Mesenchymal stem cell (in vitro differentiated cells and primary cell): ENCODE measurements at regions not wholly inside any gene's neighbourhood (a gene's known extent, or its start where the extent isn't known, plus 50 kb on each side); places are given as distances from the start of the nearest gene placed in this dataset.
"Not testable (repeated sequence)": the region's sequence is repeated elsewhere in the genome, so short reads cannot be mapped to it uniquely, and the experiment has no call there.

Experiments
- DNase-seq: peaks from one replicate; pipeline ENCODE4 v3.0.0-alpha.2; 2013
- H2AFZ ChIP-seq: one replicate; pipeline ENCODE4 v1.6.1; 2013; ENCODE audit warnings: low read depth, mild to moderate bottlenecking, control low read depth, inconsistent platforms, low read length, moderate library complexity
- H2AK5ac ChIP-seq: 2 replicates; pipeline ENCODE4 v1.6.1; 2013; ENCODE audit warnings: low read length, moderate library complexity, mild to moderate bottlenecking, inconsistent platforms; ENCODE audit not compliant: severe bottlenecking
- H2BK120ac ChIP-seq: one replicate; pipeline ENCODE4 v1.6.1; 2013; ENCODE audit warnings: low read depth, mild to moderate bottlenecking, inconsistent platforms, low read length, moderate library complexity
- H2BK12ac ChIP-seq, 2 experiments: one replicate each; pipeline ENCODE4 v1.6.1; 2013; ENCODE audit warnings: inconsistent platforms in 2 of 2, low read length in 2 of 2, mild to moderate bottlenecking in 2 of 2, moderate library complexity in 2 of 2, control low read depth in 1 of 2
- H2BK15ac ChIP-seq: one replicate; pipeline ENCODE4 v1.6.1; 2013; ENCODE audit warnings: mild to moderate bottlenecking, low read depth, inconsistent platforms; ENCODE audit not compliant: poor library complexity, severe bottlenecking
- H2BK5ac ChIP-seq: 2 replicates; pipeline ENCODE4 v1.6.1; 2013; ENCODE audit warnings: low read depth, mild to moderate bottlenecking, low read length, control low read depth, inconsistent platforms; ENCODE audit not compliant: poor library complexity, severe bottlenecking
- H3K14ac ChIP-seq, 2 experiments: one replicate each; pipeline ENCODE4 v1.6.1; 2013; ENCODE audit warnings: inconsistent platforms in 2 of 2, low read length in 2 of 2, control low read depth in 1 of 2, mild to moderate bottlenecking in 1 of 2, moderate library complexity in 1 of 2
- H3K18ac ChIP-seq, 2 experiments: one replicate each; pipeline ENCODE4 v1.6.1; 2013; ENCODE audit warnings: inconsistent platforms in 2 of 2, low read length in 2 of 2, control low read depth in 1 of 2, low read depth in 1 of 2, mild to moderate bottlenecking in 1 of 2
- H3K23ac ChIP-seq, 2 experiments: one replicate each; pipeline ENCODE4 v1.6.1; 2013; ENCODE audit warnings: inconsistent platforms in 2 of 2, low read length in 2 of 2, mild to moderate bottlenecking in 2 of 2, moderate library complexity in 2 of 2, control low read depth in 1 of 2
- H3K27ac ChIP-seq: 2 replicates; pipeline ENCODE4 v1.5.1; 2013; ENCODE audit warnings: mild to moderate bottlenecking, moderate library complexity, low read length, control low read depth, inconsistent platforms; ENCODE audit not compliant: poor library complexity, severe bottlenecking
- H3K27me3 ChIP-seq, 2 experiments: 2 replicates each; pipeline versions ENCODE4 v1.6.1 to v1.7.0; 2013; ENCODE audit warnings: low read length in 2 of 2, mild to moderate bottlenecking in 2 of 2, moderate library complexity in 2 of 2, control low read depth in 1 of 2, inconsistent platforms in 1 of 2; ENCODE audit not compliant: control insufficient read depth in 1 of 2, insufficient read depth in 1 of 2
- H3K36me3 ChIP-seq, 2 experiments: 2 replicates each; pipeline versions ENCODE4 v1.6.1 to v1.7.0; 2013; ENCODE audit warnings: low read length in 2 of 2, control low read depth in 1 of 2, inconsistent platforms in 1 of 2, low read depth in 1 of 2, mild to moderate bottlenecking in 1 of 2; ENCODE audit not compliant: insufficient read depth in 2 of 2, control insufficient read depth in 1 of 2
- H3K4ac ChIP-seq, 2 experiments: one replicate each; pipeline ENCODE4 v1.6.1; 2013; ENCODE audit warnings: inconsistent platforms in 2 of 2, low read length in 2 of 2, mild to moderate bottlenecking in 2 of 2, moderate library complexity in 2 of 2, control low read depth in 1 of 2, low read depth in 1 of 2
- H3K4me1 ChIP-seq: 2 replicates; pipeline ENCODE4 v1.6.1; 2013; ENCODE audit warnings: low read depth, low read length, control low read depth; ENCODE audit not compliant: control insufficient read depth, insufficient read depth
- H3K4me2 ChIP-seq: 2 replicates; pipeline ENCODE4 v1.6.1; 2013; ENCODE audit warnings: low read length, mild to moderate bottlenecking, inconsistent platforms; ENCODE audit not compliant: poor library complexity, severe bottlenecking
- H3K4me3 ChIP-seq, 2 experiments: 2 replicates each; pipeline versions ENCODE4 v1.5.1 to v1.7.0; 2013; ENCODE audit warnings: low read length in 2 of 2, mild to moderate bottlenecking in 2 of 2, control low read depth in 1 of 2, low read depth in 1 of 2; ENCODE audit not compliant: insufficient read depth in 1 of 2
- H3K79me1 ChIP-seq: replicated peaks from 2 replicates; pipeline ENCODE4 v1.6.1; 2013; ENCODE audit warnings: mild to moderate bottlenecking, control low read depth, low read length, inconsistent platforms; ENCODE audit not compliant: poor library complexity, severe bottlenecking
- H3K9ac ChIP-seq: 2 replicates; pipeline ENCODE4 v1.7.0; 2013; ENCODE audit warnings: mild to moderate bottlenecking, low read length, moderate library complexity
- H3K9me3 ChIP-seq: 2 replicates; pipeline ENCODE4 v1.7.0; 2013; ENCODE audit warnings: mild to moderate bottlenecking, low read length; ENCODE audit not compliant: control insufficient read depth
- H4K8ac ChIP-seq: one replicate; pipeline ENCODE4 v1.6.1; 2013; ENCODE audit warnings: inconsistent platforms, mild to moderate bottlenecking, low read length, moderate library complexity
- H4K91ac ChIP-seq: one replicate; pipeline ENCODE4 v1.6.1; 2013; ENCODE audit warnings: mild to moderate bottlenecking, low read length, inconsistent platforms
- WGBS: methylation state at CpG from one replicate; pipeline ENCODE4 v1.1.7; 2013; ENCODE audit warnings: mixed read lengths; 5-methylcytosine and 5-hydroxymethylcytosine counted together

- no peaks in the 10 kb centered on the region for H3K9me3 ChIP-seq
- no peak overlapping the region for H4K91ac ChIP-seq
- 57% methylated on average over 3 of the region's 3 CpGs for WGBS
- no peak overlapping the region for H4K8ac ChIP-seq
- H3K14ac ChIP-seq = no peak overlapping the region
- H3K4me1 ChIP-seq = no peaks in the 10 kb centered on the region
- no peak overlapping the region for H2BK5ac ChIP-seq
- peaks cover 49 to 84% of the 10 kb centered on the region in 2 experiments for H3K27me3 ChIP-seq
- H3K18ac ChIP-seq = no peak overlapping the region
- no peak overlapping the region for H2AFZ ChIP-seq
- H3K79me1 ChIP-seq = no peaks in the 10 kb centered on the region
- no peak overlapping the region for H3K27ac ChIP-seq
- H3K4me2 ChIP-seq = no peak overlapping the region
- no peak overlapping the region for H3K4me3 ChIP-seq
- no peaks in the 10 kb centered on the region for H3K36me3 ChIP-seq
- H2AK5ac ChIP-seq = no peak overlapping the region
- H3K9ac ChIP-seq = no peak overlapping the region
- no peak overlapping the region for H3K4ac ChIP-seq
- no peak overlapping the region for H2BK12ac ChIP-seq
- no peak overlapping the region for H2BK15ac ChIP-seq
- no peak overlapping the region for H2BK120ac ChIP-seq
- H3K23ac ChIP-seq = no peak overlapping the region
- DNase-seq = no peak
Measured at GRCh38 chr22:22376352-22376706, 131.7 kb downstream of the VPREB1 start.

GRCh38 chr22:22376884-22377283 lies 131.7 kb downstream of the ZNF280B start:
- H3K27ac ChIP-seq, H2AFZ ChIP-seq, H3K4ac ChIP-seq, H3K9ac ChIP-seq, H2BK15ac ChIP-seq, H2AK5ac ChIP-seq, DNase-seq, H3K23ac ChIP-seq, H3K9me3 ChIP-seq, H3K79me1 ChIP-seq, H3K18ac ChIP-seq, H3K4me1 ChIP-seq, H2BK5ac ChIP-seq, H4K8ac ChIP-seq, H2BK12ac ChIP-seq, H3K36me3 ChIP-seq, H2BK120ac ChIP-seq, H3K14ac ChIP-seq, H4K91ac ChIP-seq, H3K4me3 ChIP-seq, H3K4me2 ChIP-seq: not testable (repeated sequence)
- 59% methylated on average over 6 of the region's 6 CpGs for WGBS
- peaks cover 44 to 82% of the 10 kb centered on the region in 2 experiments for H3K27me3 ChIP-seq

- Histone ChIP-seq H3K79me1 (no peaks in the 10 kb centered on the region), H3K9ac (no peak overlapping the region), H3K27ac (no peak overlapping the region), H2BK5ac (no peak overlapping the region), H3K4me1 (no peaks in the 10 kb centered on the region), H2BK15ac (no peak overlapping the region), H4K8ac (no peak overlapping the region), H2BK120ac (no peak overlapping the region), H3K14ac (no peak overlapping the region), H3K9me3 (no peaks in the 10 kb centered on the region), H3K27me3 (peaks cover 39 to 78% of the 10 kb centered on the region in 2 experiments), H3K23ac (no peak overlapping the region), H2BK12ac (no peak overlapping the region), H3K4me3 (no peak overlapping the region), H3K18ac (no peak overlapping the region), H3K4ac (no peak overlapping the region), H3K4me2 (no peak overlapping the region), H3K36me3 (no peaks in the 10 kb centered on the region), H2AFZ (no peak overlapping the region), H2AK5ac (no peak overlapping the region), H4K91ac (no peak overlapping the region)
- DNase-seq = no peak
Measured at GRCh38 chr22:22377335-22377734, 131.2 kb downstream of the ZNF280B start.

- H2AK5ac ChIP-seq = no peak overlapping the region
- H3K4me2 ChIP-seq = no peak overlapping the region
- no peaks in the 10 kb centered on the region for H3K79me1 ChIP-seq
- no peak overlapping the region for H4K8ac ChIP-seq
- H2BK5ac ChIP-seq = no peak overlapping the region
- H3K9me3 ChIP-seq = no peaks in the 10 kb centered on the region
- no peak overlapping the region for H3K4ac ChIP-seq
- no peak overlapping the region for H3K14ac ChIP-seq
- WGBS = 44% methylated on average over 6 of the region's 8 CpGs
- H3K27me3 ChIP-seq = peaks cover 37 to 80% of the 10 kb centered on the region in 2 experiments
- H3K23ac ChIP-seq = no peak overlapping the region
- H3K36me3 ChIP-seq = no peaks in the 10 kb centered on the region
- H3K27ac ChIP-seq = no peak overlapping the region
- H2AFZ ChIP-seq = no peak overlapping the region
- H3K18ac ChIP-seq = no peak overlapping the region
- no peak overlapping the region for H2BK15ac ChIP-seq
- H2BK120ac ChIP-seq = no peak overlapping the region
- no peak for DNase-seq
- no peak overlapping the region for H3K4me3 ChIP-seq
- no peaks in the 10 kb centered on the region for H3K4me1 ChIP-seq
- H3K9ac ChIP-seq = no peak overlapping the region
- H2BK12ac ChIP-seq = no peak overlapping the region
- H4K91ac ChIP-seq = no peak overlapping the region
Measured at GRCh38 chr22:22378446-22379415, 129.8 kb downstream of the ZNF280B start.
